Lung microvascular endothelial cell (primary cell): ENCODE measurements at regions not wholly inside any gene's neighbourhood (a gene's known extent, or its start where the extent isn't known, plus 50 kb on each side); places are given as distances from the start of the nearest gene placed in this dataset.
"Not testable (repeated sequence)": the region's sequence is repeated elsewhere in the genome, so short reads cannot be mapped to it uniquely, and the experiment has no call there.

Experiments
- DNase-seq, 2 donors: peaks; one replicate each; pipeline versions ENCODE4 v3.0.0 to v3.0.0-alpha.2; 2010; ENCODE audit warnings: low read depth in 2 of 2

GRCh38 chr1:149157409-149157808 lies 54.1 kb upstream of the NBPF9 start:
- not testable (repeated sequence) for DNase-seq

DNA sequence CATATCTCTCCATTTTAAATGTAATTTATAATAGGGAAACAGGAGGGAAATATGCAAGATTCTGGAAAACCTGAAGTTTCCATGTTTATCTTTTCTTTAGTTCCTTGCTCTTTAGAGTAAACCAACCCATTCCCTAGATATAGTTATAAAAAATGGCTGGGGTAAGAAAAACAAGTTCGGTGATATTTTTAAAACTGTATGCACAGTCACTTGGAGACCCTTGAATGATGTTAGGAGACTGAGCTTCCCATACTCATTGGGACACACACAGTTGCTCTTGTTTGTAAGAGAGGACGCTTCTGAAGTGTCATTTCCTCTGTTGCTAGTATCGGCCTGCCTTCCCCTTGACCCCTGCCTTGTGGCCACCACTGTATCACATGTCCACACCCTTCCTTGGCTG lies 55.0 kb upstream of the NBPF9 start:
- not testable (repeated sequence) for DNase-seq

DNA sequence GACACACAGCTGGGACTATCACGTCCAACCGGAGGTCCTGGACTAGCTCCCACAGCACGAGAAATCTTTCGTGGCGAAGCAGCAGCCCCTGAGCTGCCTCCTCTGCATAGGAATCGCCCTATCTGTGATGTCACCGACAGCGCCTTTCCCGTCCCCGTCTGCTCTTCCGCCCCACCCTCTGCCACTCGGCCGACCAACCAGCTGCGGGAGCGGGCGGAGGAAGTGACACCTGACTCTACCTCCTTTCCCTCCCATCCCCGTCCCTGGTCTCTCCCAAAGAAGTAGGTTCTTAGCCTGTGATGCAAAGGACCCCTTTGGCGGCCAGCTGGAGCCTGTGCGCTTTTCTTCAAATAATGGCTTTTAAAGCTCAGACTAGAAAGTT lies 59.7 kb upstream of the NBPF9 start:
- DNase-seq: not testable (repeated sequence)

DNA sequence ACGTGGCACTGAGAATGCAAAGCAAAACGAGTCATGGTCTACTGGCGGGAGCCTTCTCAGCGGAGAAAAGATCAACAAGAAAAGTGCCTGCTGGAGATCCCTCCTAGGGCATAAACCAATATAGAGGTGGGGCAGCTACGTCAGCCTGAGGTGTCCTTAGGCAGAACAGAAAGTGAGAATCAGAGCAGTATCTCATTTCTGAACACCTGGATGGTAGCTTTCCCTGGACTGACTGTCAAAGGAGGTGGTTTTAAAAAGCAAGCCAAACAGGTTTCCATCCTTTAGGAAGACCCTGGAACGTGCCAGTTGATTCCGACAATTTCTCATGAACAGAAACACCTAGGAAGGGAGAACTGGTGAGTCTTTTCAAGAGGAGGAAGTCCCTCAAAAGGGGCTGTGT lies 71.4 kb upstream of the NBPF9 start:
- not testable (repeated sequence) for DNase-seq

DNA sequence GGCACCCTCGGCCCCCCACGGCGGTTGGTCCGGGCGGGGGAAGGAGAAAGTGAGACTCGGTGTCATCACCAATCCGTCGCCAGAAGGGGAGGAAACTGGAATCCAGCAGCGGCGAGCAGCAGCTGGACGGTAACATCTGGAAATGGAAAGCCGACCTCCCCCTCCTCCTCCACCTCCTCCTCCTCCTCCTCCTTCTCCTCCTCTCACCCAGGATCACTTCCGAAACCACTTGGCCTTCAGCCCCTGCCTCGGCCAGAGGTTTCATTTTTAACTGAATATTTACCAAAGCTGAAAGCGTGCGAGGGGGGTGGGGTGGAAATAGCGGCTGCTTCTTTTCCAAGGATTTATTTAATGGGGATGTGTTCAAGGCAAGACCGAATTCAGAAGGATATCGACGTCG lies 72.5 kb upstream of the NBPF9 start:
- DNase-seq: not testable (repeated sequence)

GRCh38 chr1:149176453-149177316 lies 73.3 kb upstream of the NBPF9 start:
- DNase-seq: peak; percentile 31 to 48

GRCh38 chr1:149190742-149191141 lies 87.4 kb upstream of the NBPF9 start:
- not testable (repeated sequence) for DNase-seq

DNA sequence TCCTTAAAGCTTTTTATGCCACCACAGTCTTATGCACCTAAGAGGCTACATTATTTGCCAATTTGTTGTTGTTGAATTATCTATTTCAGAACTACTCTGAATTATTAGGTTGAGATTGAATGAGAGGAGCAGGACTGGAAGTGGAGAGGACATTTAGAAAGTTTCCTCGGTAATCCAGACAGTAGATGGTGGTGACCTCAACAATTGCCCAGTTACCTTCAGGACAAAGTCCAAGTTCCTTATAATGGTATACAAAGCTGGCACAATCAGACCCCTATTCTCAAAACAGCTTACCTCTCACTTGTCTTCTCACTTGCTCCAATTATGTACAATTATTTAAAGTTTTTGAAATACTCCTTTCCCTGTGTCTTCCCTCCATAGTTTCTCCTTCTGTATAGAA lies 93.3 kb upstream of the NBPF9 start:
- not testable (repeated sequence) for DNase-seq

DNA sequence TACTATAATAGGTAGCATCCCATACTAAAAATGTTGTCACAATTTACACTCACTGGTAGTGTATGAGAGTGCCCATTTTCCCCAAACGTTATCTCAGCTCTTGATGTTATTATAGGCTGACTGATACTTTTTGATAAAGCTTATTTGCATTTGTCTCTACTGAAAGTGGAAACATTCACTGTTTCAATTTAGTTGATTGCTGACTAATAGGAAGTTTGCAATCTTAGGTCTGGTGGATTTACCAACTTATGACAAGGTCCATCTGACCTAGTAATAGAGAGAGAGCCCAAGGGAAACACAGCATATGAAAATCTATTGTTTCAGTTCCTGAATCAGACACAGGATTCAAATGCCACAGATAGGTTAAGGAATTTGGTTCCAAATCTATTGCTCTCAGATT lies 97.2 kb upstream of the NBPF9 start:
- DNase-seq: peak; percentile 17 to 78

DNA sequence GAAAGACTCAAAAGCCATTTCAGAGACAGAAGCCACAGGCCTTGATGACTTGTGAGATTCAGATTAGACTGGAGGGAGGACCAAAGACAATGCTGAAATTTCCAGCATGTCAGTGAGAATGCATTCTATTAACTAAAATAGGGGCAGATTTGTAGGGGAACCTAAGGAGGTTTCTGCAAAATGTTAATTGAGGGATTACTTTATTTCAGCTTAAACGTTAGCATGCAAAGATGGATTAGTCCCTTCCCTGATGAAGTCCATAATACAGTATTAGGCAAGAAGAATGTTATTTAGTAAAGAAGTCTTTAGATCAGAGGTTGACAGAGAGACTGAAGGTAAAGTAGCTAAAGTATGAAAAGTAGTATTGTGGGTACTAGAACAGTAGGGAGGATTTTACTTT lies 98.9 kb upstream of the NBPF9 start:
- not testable (repeated sequence) for DNase-seq

DNA sequence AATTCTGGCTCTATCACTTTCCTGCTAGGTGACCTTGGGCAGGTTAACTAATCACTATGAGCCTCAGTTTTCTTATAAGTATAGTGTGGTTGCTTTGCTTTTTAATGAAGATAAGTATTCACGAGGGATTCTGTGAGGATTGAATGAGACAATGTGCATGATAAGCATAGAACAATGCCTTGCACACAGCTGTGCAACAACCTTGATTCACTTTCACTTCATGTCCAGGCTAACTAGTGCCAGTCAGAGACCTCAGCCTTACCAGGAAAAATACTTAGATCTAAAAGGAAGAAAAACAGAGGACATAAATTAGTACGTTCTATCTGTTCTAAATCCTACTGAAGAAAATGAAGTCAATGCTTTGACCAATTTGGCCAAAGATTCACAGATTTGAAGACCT lies 101.0 kb upstream of the NBPF9 start:
- not testable (repeated sequence) for DNase-seq

DNA sequence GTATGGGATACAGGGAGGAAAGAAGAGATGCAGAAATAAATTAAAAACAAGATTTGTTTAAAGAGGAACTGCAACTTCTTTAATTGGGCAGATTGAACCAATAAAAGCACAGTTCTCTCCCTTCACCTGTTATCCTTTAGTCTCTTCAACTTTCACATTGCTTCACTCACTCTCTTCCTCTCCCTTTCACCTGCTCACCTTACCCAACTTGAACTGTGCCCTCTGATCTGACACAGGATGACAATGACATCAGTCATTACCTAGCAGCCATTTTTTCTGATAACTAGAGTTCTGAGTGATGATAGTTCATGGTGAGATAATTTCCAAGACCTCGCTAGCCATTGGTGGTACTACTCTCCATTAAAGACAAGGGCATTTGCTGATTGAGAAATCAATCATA lies 105.5 kb upstream of the NBPF9 start:
- DNase-seq: not testable (repeated sequence)

- not testable (repeated sequence) for DNase-seq
Observed at GRCh38 chr1:149211757-149212420, 108.5 kb upstream of the NBPF9 start.

- DNase-seq: not testable (repeated sequence)
Observed at GRCh38 chr1:149212946-149213345, 109.6 kb upstream of the NBPF9 start.

DNA sequence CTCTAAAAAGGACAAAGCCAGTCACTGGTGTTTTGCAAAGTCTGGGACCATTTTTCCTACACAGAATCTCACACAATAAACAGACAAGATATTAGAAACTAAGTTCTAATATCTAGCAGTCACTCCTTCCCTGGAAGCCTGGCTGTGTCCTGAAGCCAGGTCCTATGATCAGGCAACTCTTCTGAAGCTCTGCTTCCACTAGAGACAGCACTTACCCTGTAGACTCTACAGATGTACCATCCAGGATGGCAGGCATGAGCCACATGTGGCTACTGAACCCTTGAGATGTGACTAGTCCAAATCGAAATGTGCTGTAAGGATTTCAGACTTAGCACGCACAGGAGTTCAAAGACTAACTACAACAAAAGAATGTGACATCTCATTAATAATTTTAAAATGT lies 110.3 kb upstream of the NBPF9 start:
- DNase-seq: not testable (repeated sequence)

DNA sequence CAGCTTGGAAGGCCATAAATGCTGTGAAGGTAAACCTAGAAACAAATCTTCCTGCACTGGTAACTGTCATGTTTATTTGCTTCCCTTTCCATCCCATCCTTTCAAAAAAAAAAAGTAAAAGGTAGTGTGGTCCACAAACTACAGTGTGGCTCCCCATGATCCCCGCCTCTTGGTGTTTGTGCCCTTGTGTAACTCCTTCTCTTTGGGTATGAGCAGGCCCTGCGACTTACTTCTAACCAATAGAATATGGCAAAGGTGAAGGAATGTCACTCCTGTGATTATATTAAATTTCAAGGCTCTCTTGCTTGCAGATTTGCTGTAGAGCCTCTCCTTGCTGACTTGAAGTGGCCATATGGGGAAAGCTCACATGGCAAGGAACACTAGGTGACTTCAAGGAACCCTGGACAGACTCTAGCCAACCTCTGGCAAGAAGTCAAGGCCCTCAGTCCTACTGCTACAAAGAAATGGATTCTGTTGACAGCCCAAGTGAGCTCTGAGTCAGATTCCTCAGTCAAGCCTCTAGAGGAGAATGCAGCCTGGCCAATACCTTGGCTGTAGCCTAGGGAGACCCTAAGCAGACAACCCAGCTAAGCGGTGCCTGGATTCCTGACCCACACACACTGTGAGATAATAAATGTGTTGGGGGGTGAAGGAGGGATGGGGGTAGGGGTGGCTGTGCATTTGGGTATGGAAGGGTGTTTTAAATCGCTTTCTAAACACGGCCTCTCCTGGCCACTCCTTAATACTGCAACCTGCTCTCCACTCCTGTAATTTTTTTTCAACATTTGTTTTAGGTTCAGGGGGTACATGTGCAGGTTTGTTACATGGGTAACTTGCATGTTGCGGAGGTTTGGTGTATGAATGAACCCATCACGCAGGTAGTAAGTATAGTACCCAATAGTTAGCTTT lies 115.0 kb upstream of the NBPF9 start:
- DNase-seq: not testable (repeated sequence)

DNA sequence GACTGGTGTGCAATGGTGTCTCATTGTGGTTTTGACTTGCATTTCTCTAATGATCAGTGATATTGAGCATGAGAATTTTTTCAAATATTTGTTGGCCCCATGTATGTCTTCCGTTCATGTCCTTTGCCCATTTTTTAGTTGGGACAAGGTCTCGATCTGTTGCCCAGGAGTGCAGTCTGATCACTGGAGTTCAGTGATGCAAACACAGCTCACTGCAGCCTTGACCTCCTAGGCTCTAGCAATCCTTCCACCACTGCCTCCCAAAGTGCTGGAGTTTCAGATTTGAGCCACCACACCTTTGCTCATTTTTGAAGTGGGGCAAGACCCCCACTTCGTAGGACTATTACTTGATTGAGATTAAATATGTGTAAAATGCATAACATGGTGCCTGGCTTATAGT lies 116.2 kb upstream of the NBPF9 start:
- DNase-seq: not testable (repeated sequence)

- not testable (repeated sequence) for DNase-seq
Observed at GRCh38 chr1:149220463-149221074, 117.2 kb upstream of the NBPF9 start.

DNA sequence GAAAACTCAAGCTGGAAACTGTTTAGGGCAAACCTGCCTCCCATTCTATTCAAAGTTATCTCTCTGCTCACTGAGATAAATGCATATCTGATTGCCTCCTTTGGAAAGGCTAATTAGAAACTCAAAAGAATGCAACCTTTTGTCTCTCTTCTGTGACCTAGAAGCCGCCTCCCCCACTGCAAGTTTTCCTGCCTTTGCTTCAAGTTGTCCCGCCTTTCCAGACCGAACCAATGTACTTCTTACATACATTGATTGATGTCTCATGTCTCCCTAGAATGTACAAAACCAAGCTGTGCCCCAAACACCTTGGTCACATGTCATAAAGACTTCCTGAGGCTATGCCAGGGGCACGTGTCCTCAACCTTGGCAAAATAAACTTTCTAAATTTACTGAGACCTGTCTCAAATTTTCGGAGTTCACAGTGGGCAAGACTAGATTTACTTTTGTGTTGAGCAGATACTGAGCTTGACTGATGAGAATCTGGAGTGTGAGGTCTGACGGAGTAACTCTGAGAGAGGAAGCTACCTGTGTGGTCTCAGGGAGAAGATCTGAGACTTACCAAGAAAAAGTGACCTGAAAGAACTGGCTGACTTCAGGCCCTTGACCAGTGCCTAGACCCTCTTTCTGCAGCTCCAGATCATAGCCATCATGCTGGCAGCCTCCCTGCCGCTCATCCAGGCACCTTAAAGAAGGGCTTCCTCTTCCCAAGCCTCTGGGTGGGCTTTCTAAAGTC lies 124.7 kb upstream of the NBPF9 start:
- not testable (repeated sequence) for DNase-seq
